Left kidney (tissue), 1 donor: ENCODE measurements at regions not wholly inside any gene's neighbourhood (a gene's known extent, or its start where the extent isn't known, plus 50 kb on each side); places are given as distances from the start of the nearest gene placed in this dataset.

Experiments
- DNase-seq: peaks from one replicate; pipeline ENCODE4 v3.0.0-alpha.2; 2013

- no peak for DNase-seq
Measured at GRCh38 chr10:130430852-130431704, 294.9 kb downstream of the GLRX3 start.

- no peak for DNase-seq
Measured at GRCh38 chr10:130432271-130432670, 296.1 kb downstream of the GLRX3 start.

- DNase-seq: no peak
Measured at GRCh38 chr10:130432850-130433249, 296.7 kb downstream of the GLRX3 start.

GRCh38 chr10:130434446-130435385 is 298.5 kb downstream of the GLRX3 start:
- DNase-seq: no peak

- no peak for DNase-seq
Measured at GRCh38 chr10:130435961-130436360, 299.8 kb downstream of the GLRX3 start.

- no peak for DNase-seq
Measured at GRCh38 chr10:130438861-130439260, 302.7 kb downstream of the GLRX3 start.

GRCh38 chr10:130439766-130440165 is 303.6 kb downstream of the GLRX3 start:
- no peak for DNase-seq

- no peak for DNase-seq
Measured at GRCh38 chr10:130440494-130440893, 304.3 kb downstream of the GLRX3 start.

GRCh38 chr10:130440971-130441370 is 304.8 kb downstream of the GLRX3 start:
- DNase-seq: no peak

- no peak for DNase-seq
Measured at GRCh38 chr10:130443066-130443465, 306.9 kb downstream of the GLRX3 start.

- DNase-seq: no peak
Measured at GRCh38 chr10:130453036-130453720, 317.0 kb downstream of the GLRX3 start.

- no peak for DNase-seq
Measured at GRCh38 chr10:130453721-130454542, 317.7 kb downstream of the GLRX3 start.

GRCh38 chr10:130454543-130455000 is 318.4 kb downstream of the GLRX3 start:
- DNase-seq: no peak

- DNase-seq: no peak
Measured at GRCh38 chr10:130455111-130455695, 319.0 kb downstream of the GLRX3 start.

- DNase-seq: no peak
Measured at GRCh38 chr10:130455791-130456190, 319.6 kb downstream of the GLRX3 start.

- no peak for DNase-seq
Measured at GRCh38 chr10:130456616-130457015, 320.4 kb downstream of the GLRX3 start.

GRCh38 chr10:130458509-130458908 is 322.3 kb downstream of the GLRX3 start:
- DNase-seq: no peak

GRCh38 chr10:130459011-130459410 is 322.8 kb downstream of the GLRX3 start:
- DNase-seq: no peak

- DNase-seq: no peak
Measured at GRCh38 chr10:130459851-130460490, 323.8 kb downstream of the GLRX3 start.

- no peak for DNase-seq
Measured at GRCh38 chr10:130461631-130462030, 325.4 kb downstream of the GLRX3 start.
